Hepatocyte (in vitro differentiated cells): ENCODE measurements at regions not wholly inside any gene's neighbourhood (a gene's known extent, or its start where the extent isn't known, plus 50 kb on each side); places are given as distances from the start of the nearest gene placed in this dataset.

Experiments
- DNase-seq: peaks from one replicate; pipeline ENCODE4 v3.0.0-alpha.2; 2016; ENCODE audit warnings: low spot score
- H2AFZ ChIP-seq: fragments of 200-600 bp; sonication (generic); 2 replicates; pipeline ENCODE4 v1.6.0; 2016; ENCODE audit warnings: antibody characterized with exemption, mild to moderate bottlenecking
- H3K27ac ChIP-seq: fragments of 200-600 bp; sonication (generic); 2 replicates; pipeline ENCODE4 v1.5.1; 2016; ENCODE audit warnings: mild to moderate bottlenecking
- H3K27me3 ChIP-seq: fragments of 200-600 bp; sonication (generic); 2 replicates; pipeline ENCODE4 v1.6.1; 2016
- H3K36me3 ChIP-seq: fragments of 200-600 bp; sonication (generic); replicated peaks from 2 replicates; pipeline ENCODE4 v1.5.1; 2016; ENCODE audit warnings: low read depth; ENCODE audit not compliant: insufficient read depth
- H3K4me1 ChIP-seq: fragments of 200-600 bp; sonication (generic); 2 replicates; pipeline ENCODE4 v1.5.1; 2016; ENCODE audit warnings: mild to moderate bottlenecking, moderate library complexity; ENCODE audit not compliant: insufficient read depth
- H3K4me2 ChIP-seq: fragments of 200-600 bp; sonication (generic); 2 replicates; pipeline ENCODE4 v1.6.0; 2016
- H3K4me3 ChIP-seq: fragments of 200-600 bp; sonication (generic); 2 replicates; pipeline ENCODE4 v1.5.1; 2016; ENCODE audit warnings: mild to moderate bottlenecking
- H3K79me2 ChIP-seq: fragments of 200-600 bp; sonication (generic); 2 replicates; pipeline ENCODE4 v1.6.0; 2017; ENCODE audit warnings: mild to moderate bottlenecking
- H3K9me2 ChIP-seq: fragments of 200-600 bp; sonication (generic); replicated peaks from 2 replicates; pipeline ENCODE4 v1.6.0; 2017; ENCODE audit warnings: mild to moderate bottlenecking; ENCODE audit not compliant: insufficient read depth
- H3K9me3 ChIP-seq: fragments of 200-600 bp; sonication (generic); 2 replicates; pipeline ENCODE4 v1.5.1; 2016; ENCODE audit warnings: low read depth, mild to moderate bottlenecking
- H4K20me1 ChIP-seq: fragments of 200-600 bp; sonication (generic); 2 replicates; pipeline ENCODE4 v1.6.0; 2016; ENCODE audit warnings: mild to moderate bottlenecking; ENCODE audit not compliant: insufficient read depth, poor library complexity, severe bottlenecking
- CTCF ChIP-seq: fragments of 200-600 bp; sonication (generic); IDR thresholded peaks from 2 replicates; pipeline ENCODE4 v1.5.1; 2016; ENCODE audit warnings: antibody characterized with exemption, mild to moderate bottlenecking; ENCODE audit not compliant: poor library complexity
- EZH2 ChIP-seq: fragments of 200-600 bp; sonication (generic); IDR thresholded peaks from 2 replicates; pipeline ENCODE4 v1.6.1; 2016; ENCODE audit warnings: antibody characterized with exemption, mild to moderate bottlenecking, borderline replicate concordance
- EZH2phosphoT487 ChIP-seq: fragments of 200-600 bp; sonication (generic); IDR thresholded peaks from one replicate; pipeline ENCODE4 v1.6.1; 2018; ENCODE audit warnings: antibody characterized with exemption, mild to moderate bottlenecking, low read depth, moderate library complexity; ENCODE audit not compliant: unreplicated experiment, severe bottlenecking
- WGBS: methylation state at CpG from one replicate; pipeline ENCODE4 v1.1.6; 2016; ENCODE audit warnings: low lambda C conversion rate; ENCODE audit errors: missing lambda C conversion rate; 5-methylcytosine and 5-hydroxymethylcytosine counted together

GRCh38 chr7:69318794-69319193, 279.5 kb upstream of the AUTS2 start:
- Histone ChIP-seq H2AFZ (no peak overlapping the region), H3K79me2 (no peaks in the 10 kb centered on the region), H3K4me2 (no peak overlapping the region), H4K20me1 (no peaks in the 10 kb centered on the region), H3K9me2 (no peaks in the 10 kb centered on the region), H3K27me3 (no peaks in the 10 kb centered on the region), H3K27ac (no peak overlapping the region), H3K4me1 (no peaks in the 10 kb centered on the region), H3K4me3 (no peak overlapping the region), H3K9me3 (no peaks in the 10 kb centered on the region), H3K36me3 (no peaks in the 10 kb centered on the region)
- WGBS: 46% methylated on average over 10 of the region's 10 CpGs
- no peak for TF ChIP-seq EZH2
- TF ChIP-seq CTCF: no peak
- TF ChIP-seq EZH2phosphoT487: no peak
- no peak for DNase-seq

- Histone ChIP-seq H3K36me3 (no peaks in the 10 kb centered on the region), H3K9me3 (no peaks in the 10 kb centered on the region), H3K79me2 (no peaks in the 10 kb centered on the region), H3K27me3 (no peaks in the 10 kb centered on the region), H3K27ac (no peak overlapping the region), H3K9me2 (no peaks in the 10 kb centered on the region), H2AFZ (no peak overlapping the region), H3K4me2 (no peak overlapping the region), H3K4me1 (no peaks in the 10 kb centered on the region), H3K4me3 (no peak overlapping the region), H4K20me1 (no peaks in the 10 kb centered on the region)
- no peak for DNase-seq
- TF ChIP-seq CTCF (no peak), EZH2 (no peak), EZH2phosphoT487 (no peak)
- WGBS: 71% methylated on average over 5 of the region's 5 CpGs
Observed at GRCh38 chr7:69328516-69328915, 269.8 kb upstream of the AUTS2 start.

- Histone ChIP-seq H2AFZ (no peak overlapping the region), H3K4me1 (no peaks in the 10 kb centered on the region), H3K4me2 (no peak overlapping the region), H3K4me3 (no peak overlapping the region), H4K20me1 (no peaks in the 10 kb centered on the region), H3K9me2 (no peaks in the 10 kb centered on the region), H3K36me3 (no peaks in the 10 kb centered on the region), H3K9me3 (no peaks in the 10 kb centered on the region), H3K27ac (no peak overlapping the region), H3K27me3 (no peaks in the 10 kb centered on the region), H3K79me2 (no peaks in the 10 kb centered on the region)
- WGBS: 90% methylated on average over 3 of the region's 3 CpGs
- no peak for TF ChIP-seq EZH2phosphoT487
- TF ChIP-seq EZH2: no peak
- no peak for TF ChIP-seq CTCF
- DNase-seq: no peak
Observed at GRCh38 chr7:69334701-69335100, 263.6 kb upstream of the AUTS2 start.

GRCh38 chr7:69335331-69335730, 262.9 kb upstream of the AUTS2 start:
- H3K9me3 ChIP-seq: no peaks in the 10 kb centered on the region
- TF ChIP-seq EZH2 (no peak), EZH2phosphoT487 (no peak), CTCF (no peak)
- H4K20me1 ChIP-seq: no peaks in the 10 kb centered on the region
- H3K4me1 ChIP-seq: no peaks in the 10 kb centered on the region
- no peak for DNase-seq
- H2AFZ ChIP-seq: no peak overlapping the region
- H3K79me2 ChIP-seq: no peaks in the 10 kb centered on the region
- no peaks in the 10 kb centered on the region for H3K9me2 ChIP-seq
- no peak overlapping the region for H3K27ac ChIP-seq
- no peaks in the 10 kb centered on the region for H3K27me3 ChIP-seq
- 95% methylated on average over 8 of the region's 8 CpGs for WGBS
- H3K4me2 ChIP-seq: no peak overlapping the region
- H3K4me3 ChIP-seq: no peak overlapping the region
- H3K36me3 ChIP-seq: no peaks in the 10 kb centered on the region
